Calu3 (cell line): ENCODE measurements at regions not wholly inside any gene's neighbourhood (a gene's known extent, or its start where the extent isn't known, plus 50 kb on each side); places are given as distances from the start of the nearest gene placed in this dataset.

Experiments used
- BruUV-seq: library from RNA; stranded (reverse); fragments of 400-500 nt; replicated peaks from 2 replicates; lab custom pipeline; 2021; lab: Mats Ljungman, UMichigan
- CTCF ChIA-PET: fragments of 300-600 bp; sonication (Branson Sonifier 250); formaldehyde crosslinking; loops from one replicate; lab custom pipeline; 2022; ENCODE audit warnings: antibody characterized with exemption; lab: Charles Lee
- DNase-seq: peaks from one replicate; pipeline ENCODE4 v3.0.0; 2022
- H3K27ac Mint-ChIP-seq: one replicate; pipeline ENCODE4 v1.8.0; 2022; ENCODE audit warnings: mixed read lengths; ENCODE audit not compliant: unreplicated experiment
- H3K27me3 Mint-ChIP-seq: one replicate; pipeline ENCODE4 v1.8.0; 2022; ENCODE audit warnings: mixed read lengths; ENCODE audit not compliant: unreplicated experiment
- H3K36me3 Mint-ChIP-seq: one replicate; pipeline ENCODE4 v1.8.0; 2022; ENCODE audit warnings: mild to moderate bottlenecking, moderate library complexity, mixed read lengths; ENCODE audit not compliant: insufficient read depth, unreplicated experiment
- H3K4me1 Mint-ChIP-seq: one replicate; pipeline ENCODE4 v1.8.0; 2022; ENCODE audit warnings: mild to moderate bottlenecking, low read depth, mixed read lengths; ENCODE audit not compliant: unreplicated experiment
- H3K4me3 Mint-ChIP-seq: one replicate; pipeline ENCODE4 v1.8.0; 2022; ENCODE audit warnings: mild to moderate bottlenecking, low read depth, moderate library complexity, mixed read lengths; ENCODE audit not compliant: unreplicated experiment
- H3K9me3 Mint-ChIP-seq: one replicate; pipeline ENCODE4 v1.8.0; 2022; ENCODE audit warnings: low read depth, mixed read lengths; ENCODE audit not compliant: unreplicated experiment
- CTCF ChIP-seq: fragments of 200-600 bp; IDR thresholded peaks from one replicate; pipeline ENCODE4 v1.8.0; 2022; ENCODE audit warnings: antibody characterized with exemption; ENCODE audit not compliant: unreplicated experiment
- intact Hi-C: fragments of 100-400 bp; cut with micrococcal nuclease; formaldehyde crosslinking; loops from one replicate; pipeline ENCODE4 v1.10.0; 2022; ENCODE audit not compliant: unreplicated experiment

- TF ChIP-seq CTCF = no peak
- H3K27me3 Mint-ChIP-seq = no peaks in the 10 kb centered on the region
- CTCF ChIA-PET = no interaction called here
- intact Hi-C loops = no loop called here
- no peak overlapping the region for H3K27ac Mint-ChIP-seq
- no peak for DNase-seq
- no peak overlapping the region for H3K4me3 Mint-ChIP-seq
- H3K36me3 Mint-ChIP-seq = no peaks in the 10 kb centered on the region
- H3K4me1 Mint-ChIP-seq = no peaks in the 10 kb centered on the region
- no TSS peak for BruUV-seq
- no peaks in the 10 kb centered on the region for H3K9me3 Mint-ChIP-seq
These were observed 361.5 kb upstream of the HTR2A start for GRCh38 chr13:47258384-47258783.

GRCh38 chr13:47256618-47257017 is 359.8 kb upstream of the HTR2A start:
- no peaks in the 10 kb centered on the region for H3K9me3 Mint-ChIP-seq
- intact Hi-C loops = no loop called here
- CTCF ChIA-PET = no interaction called here
- no peak for DNase-seq
- no TSS peak for BruUV-seq
- H3K4me1 Mint-ChIP-seq = no peaks in the 10 kb centered on the region
- no peak overlapping the region for H3K4me3 Mint-ChIP-seq
- H3K27ac Mint-ChIP-seq = no peak overlapping the region
- no peaks in the 10 kb centered on the region for H3K36me3 Mint-ChIP-seq
- H3K27me3 Mint-ChIP-seq = no peaks in the 10 kb centered on the region
- no peak for TF ChIP-seq CTCF

- DNase-seq = no peak
- CTCF ChIA-PET = no interaction called here
These were observed 355.8 kb upstream of the HTR2A start for GRCh38 chr13:47252627-47253026.

GRCh38 chr13:47251771-47252170 is 354.9 kb upstream of the HTR2A start:
- H3K27me3 Mint-ChIP-seq = no peaks in the 10 kb centered on the region
- H3K4me1 Mint-ChIP-seq = no peaks in the 10 kb centered on the region
- H3K27ac Mint-ChIP-seq = no peak overlapping the region
- intact Hi-C loops = no loop called here
- no peaks in the 10 kb centered on the region for H3K36me3 Mint-ChIP-seq
- H3K4me3 Mint-ChIP-seq = no peak overlapping the region
- H3K9me3 Mint-ChIP-seq = no peaks in the 10 kb centered on the region
- no TSS peak for BruUV-seq
- no peak for DNase-seq
- CTCF ChIA-PET = no interaction called here
- no peak for TF ChIP-seq CTCF

More at GRCh38 chr13:47252627-47253026, 355.8 kb upstream of the HTR2A start:
- BruUV-seq = no TSS peak
- H3K4me3 Mint-ChIP-seq = no peak overlapping the region
- no peaks in the 10 kb centered on the region for H3K36me3 Mint-ChIP-seq
- H3K27ac Mint-ChIP-seq = no peak overlapping the region
- intact Hi-C loops = no loop called here
- no peaks in the 10 kb centered on the region for H3K27me3 Mint-ChIP-seq
- no peak for TF ChIP-seq CTCF
- H3K4me1 Mint-ChIP-seq = no peaks in the 10 kb centered on the region
- no peaks in the 10 kb centered on the region for H3K9me3 Mint-ChIP-seq
